ENCODE measurements at regions not wholly inside any gene's neighbourhood (a gene's known extent, or its start where the extent isn't known, plus 50 kb on each side); places are given as distances from the start of the nearest gene placed in this dataset.
"Not testable (repeated sequence)": the region's sequence is repeated elsewhere in the genome, so short reads cannot be mapped to it uniquely, and the experiment has no call there.

DNA sequence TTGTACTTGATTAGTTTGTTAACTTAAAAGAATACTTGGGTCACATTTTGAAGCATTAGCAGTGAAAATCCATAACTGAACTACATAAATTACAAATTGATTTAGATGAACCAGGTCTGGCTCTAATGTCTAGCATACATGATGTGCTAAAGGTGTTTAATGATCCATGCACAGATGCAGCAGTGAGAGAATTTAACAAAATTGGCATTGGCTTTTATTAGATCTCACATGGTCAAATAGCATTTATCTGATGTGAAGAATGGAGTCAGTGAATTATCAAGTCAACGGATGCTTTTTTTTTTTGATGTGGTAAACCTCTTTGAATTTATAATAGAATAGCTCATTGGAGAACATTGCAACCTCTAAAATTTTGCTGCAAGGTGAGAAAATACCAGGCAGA is 293.0 kb upstream of the POT1 start:
- no peak for DNase-seq

DNA sequence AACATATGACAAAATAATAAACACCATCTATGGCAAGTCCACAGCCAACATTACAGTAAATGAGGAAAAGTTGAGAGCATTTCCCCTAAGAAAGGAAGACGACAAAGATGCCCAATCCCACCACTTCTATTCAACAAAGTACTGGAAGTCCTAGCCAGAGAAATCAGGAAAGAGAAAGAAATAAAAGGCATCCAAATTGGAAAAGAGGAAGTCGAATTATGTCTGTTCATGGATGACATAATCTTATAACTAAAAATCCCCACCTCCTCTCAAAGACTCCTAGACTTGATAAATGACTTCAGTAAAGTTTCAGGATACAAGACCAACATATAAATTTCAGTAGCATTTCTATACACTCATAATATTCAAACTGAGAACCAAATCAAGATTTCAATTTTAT is 288.5 kb upstream of the POT1 start:
- no peak for DNase-seq

DNA sequence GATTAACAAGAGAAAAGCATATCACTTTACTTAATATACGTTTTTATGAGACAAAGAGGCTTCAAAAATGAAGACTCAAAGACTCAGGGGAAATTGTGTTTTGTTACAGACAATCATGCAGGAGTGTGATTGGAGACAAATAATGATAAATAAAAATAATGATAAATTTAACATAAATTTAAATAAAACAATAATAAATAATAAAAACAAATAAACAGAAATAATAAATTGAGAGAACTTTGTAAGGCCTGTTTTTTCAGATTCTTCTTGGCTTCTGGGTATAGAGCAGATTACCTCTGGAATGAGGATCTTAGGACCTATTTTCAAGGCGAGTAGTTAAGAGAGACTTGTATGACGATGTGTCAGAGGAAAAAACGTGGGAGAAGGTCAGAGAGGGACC is 271.4 kb upstream of the POT1 start:
- DNase-seq = no peak

DNA sequence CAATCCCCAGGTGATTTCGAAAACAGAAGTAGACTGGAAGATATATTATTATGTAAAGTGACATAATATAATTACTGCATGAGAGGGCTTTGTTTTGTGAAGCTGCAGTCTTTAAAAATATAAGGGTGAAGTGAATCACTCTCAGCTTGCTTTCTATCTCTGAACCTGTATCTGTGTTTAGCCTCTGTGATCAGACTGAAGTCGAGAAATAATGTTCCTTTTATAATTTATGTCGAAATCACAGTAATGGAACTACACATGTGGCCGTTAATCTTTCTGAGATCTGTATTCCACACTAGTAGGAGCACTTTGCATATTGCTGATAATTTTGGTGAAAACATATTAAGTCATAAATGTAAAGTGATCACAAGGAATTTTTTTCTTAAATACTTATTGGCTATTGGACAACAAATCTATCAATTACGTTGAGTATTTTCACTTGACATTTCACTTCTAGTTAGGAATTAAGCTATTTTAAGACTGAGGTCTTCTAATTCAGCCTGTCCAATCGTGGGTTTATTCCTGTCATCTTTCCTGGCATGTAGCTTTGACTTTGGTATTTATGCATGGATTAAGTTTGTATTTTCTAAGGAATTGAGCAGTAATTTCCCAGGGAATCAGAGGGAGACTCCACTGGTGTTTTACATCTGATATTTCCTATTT is 268.2 kb upstream of the POT1 start:
- no peak for DNase-seq

DNA sequence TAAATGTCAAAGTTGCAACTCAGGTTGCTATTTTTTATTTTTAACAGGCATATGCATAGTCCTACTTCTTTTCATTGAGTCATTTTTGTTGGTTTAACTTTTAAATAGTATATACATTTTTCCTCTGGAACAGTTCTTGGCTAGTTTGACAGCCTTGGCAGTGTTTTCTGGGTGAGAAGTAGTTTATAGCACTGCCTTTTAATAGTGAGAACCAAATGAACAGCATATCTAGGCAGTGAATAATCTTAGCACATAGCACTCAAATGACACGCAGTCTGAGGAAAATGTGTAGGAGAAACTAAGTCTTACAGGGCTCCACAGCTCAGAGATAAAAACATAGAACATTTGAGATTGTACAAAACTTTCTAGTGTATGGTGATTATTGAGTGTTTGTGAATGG is 265.5 kb upstream of the POT1 start:
- DNase-seq = no peak

DNA sequence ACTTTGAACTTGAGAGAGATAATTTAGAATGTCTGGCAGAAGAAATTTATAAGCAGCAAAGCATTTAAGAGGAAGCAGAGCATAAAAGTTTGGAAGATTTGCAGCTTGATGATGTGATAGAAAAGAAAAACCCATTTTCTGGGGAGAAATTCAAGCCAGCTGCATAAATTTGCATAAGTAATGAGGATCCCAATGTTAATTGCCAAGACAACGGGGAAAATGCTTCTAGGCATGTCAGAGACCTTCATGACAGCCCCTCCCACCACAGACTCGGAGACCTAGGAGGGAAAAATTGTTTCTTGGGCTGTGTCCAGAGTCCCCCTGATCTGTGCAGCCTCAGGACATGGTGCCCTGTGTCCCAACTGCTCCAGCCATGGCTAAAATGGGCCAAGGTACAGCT is 263.6 kb upstream of the POT1 start:
- DNase-seq = no peak

DNA sequence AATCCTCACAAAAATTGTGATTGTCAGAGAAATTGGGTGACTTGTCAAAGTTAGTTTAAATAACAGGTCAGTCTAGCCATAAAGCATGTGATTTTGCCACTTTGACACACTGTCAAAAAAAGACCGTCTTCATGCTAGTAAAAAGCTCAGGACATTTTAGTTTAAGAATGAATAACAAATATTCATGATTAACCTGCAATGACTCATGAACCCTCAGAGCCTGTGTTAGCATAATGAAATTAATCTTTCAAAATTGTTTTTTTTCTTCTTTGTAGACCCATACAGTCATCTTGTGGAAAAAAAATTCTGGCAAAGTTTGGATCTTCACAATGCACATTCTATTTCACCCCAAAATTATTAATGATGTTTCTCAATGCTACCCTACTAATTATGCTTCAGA is 255.2 kb upstream of the POT1 start:
- no peak for DNase-seq

DNA sequence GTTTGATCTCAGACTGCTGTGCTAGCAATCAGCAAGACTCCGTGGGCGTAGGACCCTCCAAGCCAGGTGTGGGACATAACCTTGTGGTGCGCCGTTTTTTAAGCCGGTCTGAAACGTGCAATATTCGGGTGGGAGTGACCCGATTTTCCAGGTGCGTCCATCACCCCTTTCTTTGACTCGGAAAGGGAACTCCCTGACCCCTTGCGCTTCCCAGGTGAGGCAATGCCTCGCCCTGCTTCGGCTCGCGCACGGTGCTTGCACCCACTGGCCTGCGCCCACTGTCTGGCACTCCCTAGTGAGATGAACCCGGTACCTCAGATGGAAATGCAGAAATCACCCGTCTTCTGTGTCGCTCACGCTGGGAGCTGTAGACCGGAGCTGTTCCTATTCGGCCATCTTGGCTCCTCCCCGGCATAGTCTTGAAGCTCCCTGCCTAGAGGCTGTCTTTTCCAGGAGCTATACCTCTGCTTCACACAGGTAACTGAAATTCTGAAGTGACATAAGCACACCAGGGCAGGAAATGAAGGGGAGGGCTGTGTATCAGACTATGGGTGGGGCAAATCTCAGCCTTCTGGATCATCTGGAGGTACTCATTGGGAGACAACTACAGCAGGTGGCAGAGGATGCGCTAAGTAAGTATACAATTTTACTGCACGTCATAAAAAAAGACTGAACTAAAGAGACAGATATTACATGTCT is 252.1 kb upstream of the POT1 start:
- not testable (repeated sequence) for DNase-seq

DNA sequence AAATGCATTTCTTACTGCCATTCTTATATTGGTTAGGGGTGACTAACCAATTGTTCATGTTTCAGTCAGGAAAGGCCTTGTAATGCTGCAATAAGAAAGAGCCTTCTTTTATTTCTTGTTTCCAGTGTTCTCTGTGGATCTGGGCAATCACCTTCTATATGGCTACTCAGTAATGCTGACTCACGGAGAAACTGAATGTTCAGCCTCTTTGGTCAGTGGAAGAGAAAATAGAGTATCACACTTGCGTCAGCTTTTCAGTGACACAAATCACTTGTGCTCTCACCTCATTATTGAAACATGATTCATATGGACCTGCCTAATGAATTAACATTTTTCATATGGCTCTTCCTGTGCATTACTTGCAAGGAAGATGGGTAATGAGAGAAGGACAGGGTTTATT is 243.9 kb upstream of the POT1 start:
- no peak for DNase-seq

DNA sequence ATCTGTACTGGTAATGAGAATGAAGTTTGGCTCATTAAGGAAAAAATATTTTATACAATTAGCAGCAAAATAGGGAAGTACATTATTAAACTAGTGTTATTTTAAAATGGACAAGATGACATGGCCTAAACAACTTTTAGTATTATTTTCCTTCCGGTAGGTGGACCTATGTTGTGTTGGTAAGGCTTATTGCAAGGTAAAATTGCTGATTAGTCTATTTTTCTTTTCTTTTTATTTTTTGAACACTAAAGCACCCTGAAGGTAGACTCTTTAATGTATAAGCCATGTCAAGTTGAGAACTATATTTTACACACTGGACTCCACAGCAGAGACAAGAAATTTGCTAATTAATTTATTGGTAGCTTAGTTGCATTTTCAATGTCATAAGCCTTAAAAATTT is 239.5 kb upstream of the POT1 start:
- DNase-seq = no peak

DNA sequence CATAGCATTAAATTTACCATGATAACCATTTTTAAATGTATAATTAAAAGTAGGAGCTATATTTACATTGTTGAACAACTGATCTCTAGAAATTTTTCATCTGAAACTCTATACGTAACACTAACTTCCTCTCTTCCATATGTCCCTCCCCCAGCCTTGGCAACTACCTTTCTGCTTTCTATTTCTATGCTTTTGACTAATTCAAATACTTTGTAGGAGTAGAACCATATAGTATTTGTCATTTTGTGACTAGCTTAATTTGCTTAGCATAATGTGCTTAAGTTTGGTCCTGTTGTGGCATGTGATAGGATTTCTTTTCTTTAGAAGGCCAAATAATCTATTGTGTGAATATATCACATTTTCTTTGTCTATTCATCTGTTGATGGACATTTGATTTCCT is 225.3 kb upstream of the POT1 start:
- no peak for DNase-seq

DNA sequence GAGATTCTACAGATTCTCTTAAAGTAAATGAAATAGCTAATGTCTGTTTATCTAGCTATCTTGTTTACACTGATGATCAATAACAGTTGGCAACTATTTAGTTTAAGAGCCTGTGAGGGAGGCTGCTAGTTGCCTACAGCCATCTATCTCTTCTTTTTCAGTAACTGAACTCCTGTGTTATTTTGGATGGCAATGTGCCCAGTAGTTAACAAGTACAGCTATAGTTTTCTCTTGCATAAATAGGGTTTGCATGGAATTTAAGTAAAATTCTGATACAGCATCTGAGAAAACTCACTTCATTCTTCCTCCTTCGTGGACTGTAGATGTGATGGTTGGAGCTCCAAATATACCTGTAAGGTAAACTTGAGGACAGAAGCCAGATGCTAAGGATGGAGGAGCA is 219.5 kb upstream of the POT1 start:
- DNase-seq = no peak

DNA sequence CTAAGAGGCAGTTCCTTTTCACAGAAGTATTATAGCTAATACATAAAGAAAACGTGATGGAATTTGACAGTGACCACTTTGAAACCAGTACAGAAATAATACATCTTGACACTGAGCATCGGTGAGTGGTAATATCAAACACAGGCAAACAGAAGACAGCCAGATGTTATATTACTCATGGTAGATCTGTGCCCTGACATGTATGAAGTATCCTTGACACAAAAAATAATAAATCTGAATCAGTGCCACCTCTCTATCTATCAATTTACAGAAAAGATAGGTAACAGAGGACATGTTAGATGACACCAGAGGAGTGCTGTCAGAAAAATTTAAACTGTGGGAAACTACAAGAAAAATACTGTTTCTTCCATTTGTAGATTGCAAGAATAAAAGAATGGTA is 217.4 kb upstream of the POT1 start:
- no peak for DNase-seq

DNA sequence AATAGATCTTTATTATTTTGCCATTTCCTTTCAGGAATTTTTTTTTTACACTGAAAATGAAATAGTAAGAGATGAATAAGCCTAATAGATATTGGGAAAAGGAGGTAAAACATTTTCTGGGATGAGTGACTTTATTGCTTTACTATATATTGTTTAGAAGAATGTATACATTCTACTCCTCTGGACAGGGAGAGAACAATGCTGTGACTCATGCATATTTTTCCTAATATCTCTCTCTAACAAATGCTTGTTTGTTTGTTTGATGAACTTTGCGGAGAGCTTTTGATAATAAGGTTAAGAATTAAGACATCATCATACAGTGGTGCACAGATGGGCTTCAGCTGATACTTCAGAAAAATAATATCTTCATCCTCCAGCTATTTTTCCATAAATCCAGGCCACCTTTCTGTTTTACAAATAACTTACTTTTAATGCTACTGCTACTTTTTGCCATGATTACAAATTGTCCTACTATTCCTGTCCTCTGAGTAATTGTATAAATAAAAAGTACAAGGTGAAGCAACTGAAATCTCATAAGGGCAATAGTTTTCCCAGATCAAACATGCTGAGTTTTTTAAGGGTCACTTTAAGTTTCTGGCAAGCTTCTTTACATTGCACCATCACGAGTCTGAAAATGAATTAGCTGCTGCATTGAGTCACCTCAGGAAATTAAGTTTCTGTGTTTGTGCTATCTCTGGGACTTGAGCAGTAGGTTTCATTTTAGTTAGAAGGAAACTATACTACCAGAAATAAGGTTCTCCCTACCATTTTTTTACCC is 207.3 kb upstream of the POT1 start:
- DNase-seq = no peak

DNA sequence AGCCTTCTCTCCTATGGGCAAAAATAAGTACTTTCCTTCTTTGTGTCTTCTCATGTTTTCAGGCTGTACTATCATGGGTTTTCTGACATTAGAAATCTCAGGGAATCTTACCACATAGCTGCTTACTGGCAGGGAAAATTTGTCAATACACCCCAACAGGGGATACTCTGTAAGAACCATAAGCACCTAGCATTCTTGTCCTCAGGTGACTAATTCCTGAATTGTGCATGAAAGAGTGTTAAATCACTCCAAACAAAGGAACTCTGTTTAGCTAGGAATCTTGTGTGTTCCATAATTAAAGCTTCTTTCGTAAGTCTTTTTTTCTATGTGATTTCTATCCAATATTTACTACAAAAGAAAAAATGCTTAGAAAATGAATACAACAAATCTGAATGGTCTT is 206.7 kb upstream of the POT1 start:
- DNase-seq = no peak

DNA sequence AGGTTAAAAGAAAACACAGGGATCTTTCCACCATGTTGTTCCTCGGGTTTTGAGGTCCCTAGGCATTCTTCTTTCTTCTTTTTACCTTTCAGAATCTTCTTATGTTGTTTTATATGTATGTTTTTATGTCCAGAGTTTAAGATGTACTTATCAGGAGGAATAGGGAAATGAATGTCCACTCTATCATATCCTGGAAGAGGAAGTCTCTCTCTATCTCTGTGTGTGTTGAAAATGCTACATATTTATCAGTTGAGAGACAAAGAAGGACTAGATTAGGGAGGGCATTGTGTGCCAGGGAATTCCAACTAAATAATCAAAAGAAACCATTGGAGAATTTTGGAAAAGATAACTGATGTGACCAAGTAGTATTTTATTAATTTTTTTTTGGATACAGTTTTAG is 200.5 kb upstream of the POT1 start:
- DNase-seq = no peak

DNA sequence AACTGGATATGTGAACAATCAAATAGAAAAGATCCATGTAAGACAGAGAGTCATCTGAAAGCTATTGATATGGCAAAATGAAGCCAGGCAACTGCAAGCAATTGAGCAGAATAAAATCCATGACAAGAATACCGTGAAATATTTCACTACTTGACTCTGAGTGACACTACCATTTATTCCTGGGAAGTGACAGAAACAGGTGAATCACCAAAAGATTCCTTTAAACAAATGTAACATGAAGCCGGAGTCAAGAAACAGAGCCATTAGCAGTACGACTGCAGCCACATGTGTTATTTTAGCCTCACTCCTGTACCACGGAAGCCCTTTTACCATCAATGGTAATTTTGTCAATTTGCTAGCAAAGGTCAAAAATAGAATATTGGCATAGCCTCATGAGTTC is 197.7 kb upstream of the POT1 start:
- no peak for DNase-seq

DNA sequence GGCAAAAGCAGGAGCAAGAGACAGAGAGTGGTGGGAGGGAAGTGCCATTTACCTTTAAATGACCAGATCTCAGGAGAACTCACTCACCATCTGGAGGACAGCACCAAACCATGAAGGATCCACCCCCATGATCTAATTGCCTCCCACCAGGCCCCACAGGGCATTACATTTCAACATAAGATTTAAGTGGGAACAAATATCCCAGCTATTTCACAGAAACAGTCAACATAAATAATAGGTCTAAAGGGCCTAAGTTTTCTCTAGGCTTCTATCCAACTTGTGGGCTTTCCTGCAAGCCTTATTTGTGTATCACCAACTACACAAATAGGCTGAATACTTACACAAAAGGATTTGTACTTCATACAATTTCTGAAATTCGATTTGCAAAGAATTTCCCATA is 196.8 kb upstream of the POT1 start:
- no peak for DNase-seq

DNA sequence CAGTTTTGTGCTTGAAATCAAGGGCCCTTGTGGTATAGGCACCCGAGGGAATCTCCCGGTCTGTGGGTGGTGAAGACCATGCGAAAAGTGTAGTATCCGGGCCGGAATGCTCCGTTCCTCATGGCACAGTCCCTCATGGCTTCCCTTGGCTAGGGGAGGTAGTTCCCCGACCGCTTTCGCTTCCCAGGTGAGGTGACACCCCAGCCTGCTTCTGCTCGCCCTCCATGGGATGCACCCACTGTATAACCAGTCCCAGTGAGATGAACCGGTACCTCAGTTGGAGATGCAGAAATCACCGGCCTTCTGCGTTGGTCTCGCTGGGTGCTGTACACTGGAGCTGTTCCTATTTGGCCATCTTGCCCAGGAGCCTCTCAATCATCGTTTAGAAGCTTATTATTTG is 195.7 kb upstream of the POT1 start:
- DNase-seq = no peak

DNA sequence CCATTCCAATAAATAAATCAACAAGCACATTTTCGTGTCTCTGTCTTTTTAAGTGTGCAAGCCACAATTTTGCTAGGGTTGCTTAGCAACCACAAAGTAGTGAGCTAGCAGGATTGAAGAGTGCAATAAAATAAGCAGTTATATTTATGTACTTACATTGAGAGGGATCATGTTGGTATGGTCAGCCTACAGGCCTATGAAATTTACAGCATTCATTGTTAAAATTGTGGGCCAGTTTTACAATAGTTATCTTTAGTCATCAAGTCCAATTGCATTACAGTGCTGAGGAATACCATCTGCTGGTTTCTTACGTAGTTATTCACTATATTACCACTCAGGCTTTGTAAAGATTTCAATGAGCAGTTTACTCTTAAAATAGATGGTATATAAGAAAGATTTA is 192.5 kb upstream of the POT1 start:
- DNase-seq = peak; percentile 3

DNA sequence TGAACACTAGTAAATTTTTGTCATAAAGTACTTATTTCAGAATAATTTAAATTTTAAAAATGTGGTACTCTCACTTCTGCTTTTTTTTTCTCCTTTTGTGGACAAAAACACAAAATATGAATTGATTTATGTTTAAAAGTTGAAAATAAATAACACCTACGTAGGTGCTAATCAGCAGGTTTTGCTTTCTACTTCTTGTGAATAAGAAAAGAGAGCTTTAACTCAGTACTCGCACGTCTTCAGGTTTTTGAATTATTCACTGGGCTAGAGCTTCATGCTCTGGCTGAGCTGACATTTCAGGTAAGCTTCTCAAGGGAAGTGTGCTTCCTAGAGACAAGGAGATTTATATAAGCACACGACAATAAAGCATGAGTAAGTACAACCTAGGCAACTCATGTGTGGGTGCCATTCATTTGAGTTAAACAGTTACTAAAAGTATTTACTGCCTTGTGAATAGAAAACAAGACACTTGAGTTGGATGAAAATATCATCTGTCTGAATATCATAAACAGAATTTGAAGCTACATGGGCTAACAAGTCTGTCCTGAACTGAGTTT is 190.0 kb upstream of the POT1 start:
- no peak for DNase-seq

DNA sequence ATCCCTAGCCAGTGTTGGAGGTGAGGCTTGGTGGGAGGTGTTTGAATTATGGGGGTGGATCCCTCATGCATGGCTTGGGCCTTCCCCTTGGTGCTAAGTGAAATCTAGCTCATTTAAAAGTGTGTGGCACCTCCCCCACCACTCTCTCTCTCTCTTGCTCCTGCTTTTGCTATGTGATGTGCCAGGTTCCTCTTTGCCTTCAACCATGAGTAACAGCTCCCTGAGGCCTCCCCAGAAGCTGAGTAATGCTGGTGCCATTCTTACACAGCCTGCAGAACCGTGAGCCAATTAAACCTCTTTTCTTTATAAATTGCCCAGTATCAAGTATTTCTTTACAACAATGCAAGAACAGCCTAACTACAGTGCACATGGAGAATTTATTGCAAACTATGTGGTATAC is 188.8 kb upstream of the POT1 start:
- no peak for DNase-seq

DNA sequence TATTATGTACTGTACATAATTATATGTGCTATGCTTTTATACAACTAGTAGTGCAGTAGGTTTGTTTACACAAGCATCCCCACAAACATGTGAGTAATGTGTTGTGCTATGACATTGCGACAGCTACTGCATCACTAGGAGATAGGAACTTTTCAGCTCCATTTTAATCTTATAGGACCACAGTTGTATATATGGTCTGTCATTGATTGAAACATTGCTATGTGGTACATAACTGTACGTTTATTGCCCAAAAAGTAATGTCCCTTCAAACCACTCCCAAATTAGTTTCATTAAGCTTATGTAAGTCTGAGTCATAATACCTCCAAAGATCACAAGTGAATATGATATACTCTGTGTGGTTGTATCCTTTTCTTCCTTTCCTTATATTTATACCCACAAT is 183.2 kb upstream of the POT1 start:
- no peak for DNase-seq

DNA sequence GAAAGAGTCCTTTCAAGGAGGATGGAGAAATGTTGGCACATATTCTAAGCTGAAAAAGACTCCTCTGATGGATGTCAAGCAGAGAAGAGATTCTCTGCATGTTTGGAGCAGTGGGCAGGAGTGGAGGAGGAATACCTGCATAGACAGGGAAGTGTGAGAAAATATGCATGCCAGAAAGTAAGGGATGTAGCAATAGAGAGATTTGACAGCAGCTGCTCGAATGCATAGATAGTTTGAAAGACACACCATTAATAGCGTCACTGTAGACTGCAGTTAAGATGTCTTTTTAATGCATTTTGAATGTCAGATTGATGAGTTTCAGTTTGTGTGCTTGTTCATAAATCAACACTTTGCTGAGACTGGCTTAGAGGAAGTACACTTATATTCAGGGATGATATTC is 169.9 kb upstream of the POT1 start:
- no peak for DNase-seq

Data from NCI-H510A treated with DMSO at 0.1 percent for 48 hours (cell line).